ENCODE measurements at regions not wholly inside any gene's neighbourhood (a gene's known extent, or its start where the extent isn't known, plus 50 kb on each side); places are given as distances from the start of the nearest gene placed in this dataset.

DNA sequence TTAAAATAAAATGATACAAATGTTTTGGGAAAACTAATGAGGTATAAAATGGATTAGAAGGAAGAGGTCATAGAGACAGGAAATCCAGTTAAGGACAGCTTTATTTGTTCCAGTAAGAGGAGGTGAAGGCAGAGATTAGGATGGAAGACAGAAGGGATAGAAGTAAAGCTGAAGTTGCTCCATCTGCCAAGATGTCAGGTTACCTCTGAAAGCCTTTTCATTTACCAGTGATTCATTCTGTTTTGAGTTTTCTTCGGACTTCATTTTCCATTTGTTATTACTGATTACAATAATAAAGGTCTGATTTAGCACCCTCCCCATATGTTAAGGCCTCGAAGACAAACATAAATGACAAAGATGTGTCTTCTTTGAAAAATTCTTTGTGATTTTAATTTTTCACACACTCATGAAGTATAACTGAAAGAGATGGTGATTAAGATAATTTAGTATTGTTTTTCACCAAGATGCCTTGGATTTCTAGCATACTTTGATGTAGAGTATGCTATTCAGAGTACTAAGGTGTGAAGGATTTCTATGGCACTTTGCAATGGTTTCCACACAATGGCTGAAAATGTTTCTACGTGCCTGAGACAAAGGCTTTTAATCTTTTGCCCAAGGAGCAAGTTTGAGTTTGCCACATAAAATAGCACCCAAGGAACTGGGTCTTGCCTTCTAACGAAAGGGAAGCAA lies 75.4 kb upstream of the PLAAT1 start:
- Histone ChIP-seq H3K56ac (replicated peaks; ENCODE audit: insufficient read length, low read depth, low read length) (no peak overlapping the region), H4K5ac (ENCODE audit: insufficient read length, low read depth, low read length) (no peak overlapping the region), H3K18ac (ENCODE audit: extremely low read depth, low read length) (no peak overlapping the region), H3K9ac (replicated peaks in 1 of 4; ENCODE audit: extremely low read depth in 1 of 4, low read depth in 3 of 4, low read length in 3 of 4) (no peak overlapping the region), H3K79me1 (ENCODE audit: low read depth, low read length) (no peaks in the 10 kb centered on the region), H2BK5ac (ENCODE audit: low read depth, low read length) (no peak overlapping the region), H4K8ac (ENCODE audit: extremely low read depth, insufficient read depth, low read length) (no peak overlapping the region), H3K23ac (ENCODE audit: insufficient read length) (no peak overlapping the region), H3K9me3 (ENCODE audit: insufficient read depth in 2 of 2, low read depth in 1 of 2, low read length in 1 of 2) (no peaks in the 10 kb centered on the region), H4K91ac (replicated peaks; ENCODE audit: insufficient read length, low read length) (no peak overlapping the region), H3K36me3 (ENCODE audit: control insufficient read depth in 2 of 4, insufficient read depth in 4 of 4, low read length in 3 of 4) (no peaks in the 10 kb centered on the region), H2BK12ac (ENCODE audit: low read depth, low read length) (no peak overlapping the region), H3K4me1 (replicated peaks in 1 of 4; ENCODE audit: control insufficient read depth in 3 of 4, insufficient read depth in 4 of 4, low read length in 3 of 4) (peaks cover 0 to 2% (median 0%) of the 10 kb centered on the region in 4 experiments; a peak in 2 of 7 replicates), H2BK120ac (replicated peaks; ENCODE audit: low read depth, low read length) (no peak overlapping the region), H3K23me2 (ENCODE audit: low read depth, low read length) (no peaks in the 10 kb centered on the region), H4K20me1 (replicated peaks in 1 of 2; ENCODE audit: control insufficient read depth in 1 of 2, insufficient read depth in 2 of 2, low read length in 2 of 2) (no peaks in the 10 kb centered on the region), H3K4ac (replicated peaks; ENCODE audit: insufficient read length, low read depth, low read length) (no peak overlapping the region), H2AK5ac (ENCODE audit: low read depth, low read length) (no peak overlapping the region), H3K79me2 (ENCODE audit: control insufficient read depth in 1 of 2, insufficient read depth in 2 of 2, low read length in 2 of 2) (no peaks in the 10 kb centered on the region), H2BK15ac (ENCODE audit: low read length) (no peak overlapping the region), H3K14ac (ENCODE audit: insufficient read length) (no peak overlapping the region), H3K27ac (ENCODE audit: low read depth, low read length) (no peak overlapping the region), H3K27me3 (replicated peaks in 1 of 4; ENCODE audit: control insufficient read depth in 3 of 4, extremely low read depth in 1 of 4, insufficient read depth in 3 of 4, low read length in 3 of 4) (no peaks in the 10 kb centered on the region), H2AFZ (ENCODE audit: low read length) (no peak overlapping the region), H2BK20ac (ENCODE audit: low read length) (no peak overlapping the region), H3K4me3 (ENCODE audit: extremely low read depth in 1 of 4, insufficient read depth in 2 of 4, low read depth in 3 of 4, low read length in 4 of 4) (no peak overlapping the region), H3K4me2 (ENCODE audit: insufficient read depth in 1 of 2, low read depth in 2 of 2, low read length in 2 of 2) (no peak overlapping the region)
- DNase-seq (ENCODE audit: low read depth in 1 of 2, low spot score in 2 of 2) (no peak), FAIRE-seq (no peak)
- POLR2A ChIA-PET (ENCODE audit: partially characterized antibody), result no interaction called here
- TF ChIP-seq SP1 (IDR thresholded peaks at IDR 0.05; ENCODE audit: low read depth, low read length), result no peak
- no peak for TF ChIP-seq KDM4A (IDR thresholded peaks at IDR 0.05; ENCODE audit: low read depth, low read length, severe bottlenecking)
- TF ChIP-seq CHD1 (IDR thresholded peaks at IDR 0.05; ENCODE audit: low read depth, low read length), result no peak
- no peak for TF ChIP-seq SUZ12 (IDR thresholded peaks at IDR 0.05; ENCODE audit: low read length)
- 39% methylated on average over 4 of the region's 4 CpGs; no CpG with 5 or more reads in 1 of the 2 experiments for WGBS, 2 experiments (ENCODE audit: extremely low coverage in 1 of 2, insufficient coverage in 1 of 2, insufficient read length in 1 of 2, insufficient replicate concordance in 2 of 2, low coverage in 1 of 2, low lambda C conversion rate in 2 of 2, missing lambda C conversion rate in 1 of 2)
- CTCF ChIA-PET (ENCODE audit: partially characterized antibody), result interaction anchor here (1.6 kb wide), 1 partner anchor 353 kb away, joined by 4 read pairs; no protein-coding TSS in a partner anchor
